ENCODE measurements at regions not wholly inside any gene's neighbourhood (a gene's known extent, or its start where the extent isn't known, plus 50 kb on each side); places are given as distances from the start of the nearest gene placed in this dataset.

- TF ChIP-seq POLR2AphosphoS5 (IDR thresholded peaks at IDR 0.05) (no peak), POLR2A (IDR thresholded peaks at IDR 0.05) (no peak)
- TF ChIP-seq, protein P1, sequence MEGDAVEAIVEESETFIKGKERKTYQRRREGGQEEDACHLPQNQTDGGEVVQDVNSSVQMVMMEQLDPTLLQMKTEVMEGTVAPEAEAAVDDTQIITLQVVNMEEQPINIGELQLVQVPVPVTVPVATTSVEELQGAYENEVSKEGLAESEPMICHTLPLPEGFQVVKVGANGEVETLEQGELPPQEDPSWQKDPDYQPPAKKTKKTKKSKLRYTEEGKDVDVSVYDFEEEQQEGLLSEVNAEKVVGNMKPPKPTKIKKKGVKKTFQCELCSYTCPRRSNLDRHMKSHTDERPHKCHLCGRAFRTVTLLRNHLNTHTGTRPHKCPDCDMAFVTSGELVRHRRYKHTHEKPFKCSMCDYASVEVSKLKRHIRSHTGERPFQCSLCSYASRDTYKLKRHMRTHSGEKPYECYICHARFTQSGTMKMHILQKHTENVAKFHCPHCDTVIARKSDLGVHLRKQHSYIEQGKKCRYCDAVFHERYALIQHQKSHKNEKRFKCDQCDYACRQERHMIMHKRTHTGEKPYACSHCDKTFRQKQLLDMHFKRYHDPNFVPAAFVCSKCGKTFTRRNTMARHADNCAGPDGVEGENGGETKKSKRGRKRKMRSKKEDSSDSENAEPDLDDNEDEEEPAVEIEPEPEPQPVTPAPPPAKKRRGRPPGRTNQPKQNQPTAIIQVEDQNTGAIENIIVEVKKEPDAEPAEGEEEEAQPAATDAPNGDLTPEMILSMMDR (IDR thresholded peaks at IDR 0.05 in 8 of 11, conservative IDR thresholded peaks at IDR 0.05 in 3 of 11) = no peak
- Histone ChIP-seq H3K36me3 (no peaks in the 10 kb centered on the region), H3K27me3 (replicated peaks in 1 of 7) (peaks cover 0 to 12% (median 0%) of the 10 kb centered on the region in 7 donors), H3K9me3 (no peaks in the 10 kb centered on the region), H3K27ac (peak overlapping the region in 4 of 8 donors; percentile 5 to 59 (median 26)), H3K4me1 (peaks cover 0 to 24% (median 13%) of the 10 kb centered on the region in 6 donors), H3K4me3 (no peak overlapping the region)
- intact Hi-C loops (cut with DNase I; ENCODE audit: low total_unique reads) = no loop called here
- DNase-seq = no peak
- WGBS, 5 donors = 53 to 66% (median 60%) methylated on average over 5 of the region's 5 CpGs
These were observed 131.0 kb upstream of the EEA1 start for GRCh38 chr12:93059925-93060665.

DNA sequence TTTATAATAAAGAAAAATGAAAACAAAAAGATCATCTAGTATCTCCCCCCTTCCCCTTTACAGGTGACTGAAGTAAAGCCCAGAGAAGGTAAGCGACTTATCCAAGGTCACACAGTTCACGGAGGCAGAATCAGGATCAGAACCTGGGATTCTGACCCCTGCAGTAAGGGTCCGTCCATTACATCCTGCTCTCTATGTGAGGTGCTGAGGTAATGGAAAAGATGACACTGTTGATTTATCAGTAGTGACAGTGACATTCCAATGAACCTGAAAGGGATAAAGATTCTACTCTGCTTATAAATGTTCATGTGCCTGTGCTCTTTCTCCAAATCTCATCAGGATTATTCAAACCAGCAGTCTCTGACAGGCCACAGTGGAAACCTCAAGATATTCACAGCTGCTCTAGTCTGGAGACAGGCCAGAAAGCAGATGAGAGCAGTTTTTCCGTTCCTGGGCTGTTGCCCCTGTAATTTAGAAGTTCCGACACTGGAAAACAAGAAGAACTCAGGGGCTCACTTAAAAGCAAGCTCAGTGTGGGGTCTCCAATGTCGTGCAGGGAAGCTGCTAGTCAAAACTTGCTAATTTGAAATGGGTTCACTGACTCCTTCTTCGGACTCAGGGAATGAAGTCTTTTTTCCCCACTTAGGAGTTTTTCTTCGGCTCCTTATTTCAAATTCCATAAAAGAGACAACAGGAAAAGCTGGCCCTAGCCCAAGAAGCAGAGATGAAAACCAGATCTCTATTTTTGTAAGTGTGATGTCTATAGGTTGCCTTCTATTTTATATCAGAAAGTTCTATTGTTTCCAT is 131.8 kb upstream of the EEA1 start:
- Histone ChIP-seq H3K4me3 (no peak overlapping the region), H3K9me3 (no peaks in the 10 kb centered on the region), H3K4me1 (peaks cover 0 to 24% (median 13%) of the 10 kb centered on the region in 6 donors), H3K36me3 (no peaks in the 10 kb centered on the region), H3K27ac (peak overlapping the region in 3 of 8 donors; percentile 5 to 59 (median 12)), H3K27me3 (replicated peaks in 1 of 7) (peaks cover 0 to 12% (median 0%) of the 10 kb centered on the region in 7 donors)
- intact Hi-C loops (cut with DNase I; ENCODE audit: low total_unique reads) = no loop called here
- WGBS, 5 donors = 47 to 75% (median 65%) methylated on average over 8 of the region's 8 CpGs
- TF ChIP-seq POLR2A (IDR thresholded peaks at IDR 0.05) (no peak), POLR2AphosphoS5 (IDR thresholded peaks at IDR 0.05) (no peak)
- TF ChIP-seq, protein P1 (IDR thresholded peaks at IDR 0.05 in 8 of 11, conservative IDR thresholded peaks at IDR 0.05 in 3 of 11) = no peak
- DNase-seq = no peak

DNA sequence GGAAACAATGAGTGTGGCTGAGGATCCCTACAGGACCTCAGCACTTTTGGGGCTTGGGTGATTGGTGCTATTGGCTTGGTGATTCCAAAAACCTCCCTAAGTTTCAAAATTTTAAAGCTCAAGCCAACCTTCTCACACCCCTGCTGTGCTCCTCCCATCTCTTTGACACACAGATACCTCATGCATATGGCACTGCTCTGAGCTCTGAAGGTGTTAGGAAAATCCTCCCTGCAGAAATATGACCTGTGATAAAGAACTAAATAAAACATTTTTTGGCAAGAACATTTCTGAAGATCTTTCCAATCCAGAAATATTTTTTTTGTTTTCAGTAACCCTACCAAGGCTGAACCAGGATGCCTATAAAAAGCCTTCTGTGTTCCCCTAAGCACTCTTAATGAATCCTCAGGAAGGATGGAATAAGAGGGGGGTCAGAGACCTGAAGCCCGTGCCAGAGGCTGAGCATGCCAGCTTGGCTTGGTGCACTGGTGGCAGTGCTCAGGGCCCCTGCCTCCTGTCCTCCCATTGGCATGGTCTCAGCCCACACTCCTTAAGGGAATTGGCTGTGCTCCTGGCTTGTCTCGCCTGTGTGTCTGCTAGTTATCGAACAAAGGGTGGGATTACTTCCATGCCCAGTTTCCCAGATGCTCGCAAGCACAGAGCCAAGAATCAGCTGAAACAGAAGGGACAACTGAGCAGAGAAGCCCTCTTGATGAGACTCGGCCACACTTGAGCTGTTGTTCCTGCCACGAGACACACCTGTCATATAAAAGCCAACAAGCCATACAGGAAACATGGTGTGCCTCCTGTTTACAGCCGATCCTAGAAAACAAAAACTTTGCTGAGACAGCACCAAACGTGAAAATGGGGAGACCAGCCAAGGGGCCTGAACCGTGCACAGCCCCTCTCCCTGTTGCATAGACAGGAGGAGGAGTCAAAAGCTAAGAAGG is 132.7 kb upstream of the EEA1 start:
- H3K4me3 ChIP-seq = no peak overlapping the region
- peaks cover 0 to 24% (median 13%) of the 10 kb centered on the region in 6 donors for H3K4me1 ChIP-seq
- WGBS, 5 donors = 70 to 83% (median 71%) methylated on average over 9 of the region's 9 CpGs
- no peak overlapping the region for H3K27ac ChIP-seq
- no peaks in the 10 kb centered on the region for H3K36me3 ChIP-seq
- H3K27me3 ChIP-seq (replicated peaks in 1 of 7) = peaks cover 0 to 12% (median 0%) of the 10 kb centered on the region in 7 donors
- no peak for DNase-seq
- no peak for TF ChIP-seq POLR2AphosphoS5 (IDR thresholded peaks at IDR 0.05)
- intact Hi-C loops (cut with DNase I; ENCODE audit: low total_unique reads) = no loop called here
- no peaks in the 10 kb centered on the region for H3K9me3 ChIP-seq

DNA sequence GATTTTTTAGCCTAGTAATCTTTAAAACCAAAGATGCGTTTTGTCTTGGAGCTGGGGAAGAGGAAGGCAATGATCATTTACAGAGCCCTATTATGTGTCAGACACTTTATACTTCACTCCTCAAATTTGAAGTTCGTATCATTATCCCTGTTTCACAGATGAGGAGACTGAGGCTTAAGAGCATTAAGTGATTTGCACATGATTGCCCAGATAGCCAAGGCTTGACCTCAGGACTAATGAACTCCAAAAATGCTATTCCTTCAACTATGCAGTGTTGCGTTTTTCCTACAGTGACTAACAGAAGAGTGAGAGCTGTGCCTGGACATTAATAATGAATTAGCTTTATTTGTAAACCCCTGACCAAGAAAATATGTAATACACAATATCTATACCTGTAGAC is 136.8 kb upstream of the EEA1 start:
- H3K27me3 ChIP-seq (replicated peaks in 1 of 7) = peaks cover 0 to 12% (median 0%) of the 10 kb centered on the region in 7 donors
- no peak for DNase-seq
- no peak overlapping the region for H3K27ac ChIP-seq
- peaks cover 0 to 7% (median 4%) of the 10 kb centered on the region in 6 donors for H3K4me1 ChIP-seq
- H3K9me3 ChIP-seq = no peaks in the 10 kb centered on the region
- intact Hi-C loops (cut with DNase I; ENCODE audit: low total_unique reads) = no loop called here
- H3K36me3 ChIP-seq = no peaks in the 10 kb centered on the region
- 85 to 92% (median 91%) methylated on average over 3 of the region's 3 CpGs for WGBS, 5 donors
- H3K4me3 ChIP-seq = no peak overlapping the region
- TF ChIP-seq POLR2AphosphoS5 (IDR thresholded peaks at IDR 0.05) (no peak), POLR2A (IDR thresholded peaks at IDR 0.05) (no peak)
- TF ChIP-seq, protein P1 (IDR thresholded peaks at IDR 0.05 in 8 of 11, conservative IDR thresholded peaks at IDR 0.05 in 3 of 11) = no peak

All from spleen (tissue), 11 donors.